Mesothelial cell of epicardium (in vitro differentiated cells): ENCODE measurements at regions not wholly inside any gene's neighbourhood (a gene's known extent, or its start where the extent isn't known, plus 50 kb on each side); places are given as distances from the start of the nearest gene placed in this dataset.

Experiments used
- DNase-seq, 2 experiments: peaks; one replicate each; pipeline ENCODE4 v3.0.0; 2021; ENCODE audit warnings: low spot score in 2 of 2; ENCODE audit not compliant: unreplicated experiment in 2 of 2
- H3K27ac Mint-ChIP-seq: 2 replicates; pipeline ENCODE4 v1.8.0; 2021; ENCODE audit warnings: mixed read lengths
- H3K27me3 Mint-ChIP-seq: 2 replicates; pipeline ENCODE4 v1.8.0; 2021; ENCODE audit warnings: low read depth, mixed read lengths
- H3K36me3 Mint-ChIP-seq: 2 replicates; pipeline ENCODE4 v1.8.0; 2021; ENCODE audit warnings: mixed read lengths
- H3K4me1 Mint-ChIP-seq: 2 replicates; pipeline ENCODE4 v1.8.0; 2021; ENCODE audit warnings: mixed read lengths
- H3K4me3 Mint-ChIP-seq: 2 replicates; pipeline ENCODE4 v1.8.0; 2021; ENCODE audit warnings: mild to moderate bottlenecking, moderate library complexity, mixed read lengths
- H3K9me3 Mint-ChIP-seq: 2 replicates; pipeline ENCODE4 v1.8.0; 2021; ENCODE audit warnings: mixed read lengths
- CTCF ChIP-seq: fragments of 200-600 bp; sonication (generic); IDR thresholded peaks from one replicate; pipeline ENCODE4 v1.5.0; 2021; ENCODE audit warnings: antibody characterized with exemption; ENCODE audit not compliant: unreplicated experiment

GRCh38 chr20:52804497-52805295 lies 167.5 kb upstream of the TSHZ2 start:
- Mint-ChIP-seq H3K9me3 (no peaks in the 10 kb centered on the region), H3K4me3 (no peak overlapping the region), H3K36me3 (no peaks in the 10 kb centered on the region), H3K27me3 (peaks cover 8% of the 10 kb centered on the region), H3K27ac (no peak overlapping the region), H3K4me1 (peaks cover 29% of the 10 kb centered on the region)
- DNase-seq = no peak
- TF ChIP-seq CTCF = no peak

GRCh38 chr20:52801628-52802006 lies 170.5 kb upstream of the TSHZ2 start:
- Mint-ChIP-seq H3K4me1 (peaks cover 26% of the 10 kb centered on the region), H3K36me3 (no peaks in the 10 kb centered on the region), H3K4me3 (no peak overlapping the region), H3K27ac (no peak overlapping the region), H3K9me3 (no peaks in the 10 kb centered on the region), H3K27me3 (peaks cover 20% of the 10 kb centered on the region)
- TF ChIP-seq CTCF = no peak
- DNase-seq = no peak

- no peak for TF ChIP-seq CTCF
- no peak overlapping the region for H3K4me3 Mint-ChIP-seq
- H3K9me3 Mint-ChIP-seq = no peaks in the 10 kb centered on the region
- no peak overlapping the region for H3K27ac Mint-ChIP-seq
- DNase-seq = no peak
- peaks cover 27% of the 10 kb centered on the region for H3K27me3 Mint-ChIP-seq
- no peaks in the 10 kb centered on the region for H3K36me3 Mint-ChIP-seq
- H3K4me1 Mint-ChIP-seq = peaks cover 19% of the 10 kb centered on the region
These were observed 171.2 kb upstream of the TSHZ2 start for GRCh38 chr20:52800734-52801627.

- Mint-ChIP-seq H3K4me1 (peaks cover 2% of the 10 kb centered on the region), H3K27me3 (peaks cover 31% of the 10 kb centered on the region)
These were observed 173.0 kb upstream of the TSHZ2 start for GRCh38 chr20:52799130-52799529.

GRCh38 chr20:52798124-52798523 lies 174.0 kb upstream of the TSHZ2 start:
- Mint-ChIP-seq H3K36me3 (no peaks in the 10 kb centered on the region), H3K9me3 (no peaks in the 10 kb centered on the region), H3K27ac (no peak overlapping the region), H3K4me3 (no peak overlapping the region), H3K4me1 (peaks cover 2% of the 10 kb centered on the region), H3K27me3 (peaks cover 36% of the 10 kb centered on the region)
- no peak for TF ChIP-seq CTCF
- no peak for DNase-seq

More at GRCh38 chr20:52799130-52799529, 173.0 kb upstream of the TSHZ2 start:
- H3K4me3 Mint-ChIP-seq = no peak overlapping the region
- no peak overlapping the region for H3K27ac Mint-ChIP-seq
- no peaks in the 10 kb centered on the region for H3K9me3 Mint-ChIP-seq
- H3K36me3 Mint-ChIP-seq = no peaks in the 10 kb centered on the region
- no peak for DNase-seq
- TF ChIP-seq CTCF = no peak
